LNCaP clone FGC (cell line): ENCODE measurements at regions not wholly inside any gene's neighbourhood (a gene's known extent, or its start where the extent isn't known, plus 50 kb on each side); places are given as distances from the start of the nearest gene placed in this dataset.

ENCODE experiments used
- DNase-seq: peaks from one replicate; pipeline ENCODE4 v3.0.0-alpha.2; 2011; ENCODE audit warnings: low read depth
- H3K4me3 ChIP-seq: 2 replicates; pipeline ENCODE4 v1.5.1; 2011; ENCODE audit warnings: mild to moderate bottlenecking, low read depth, low read length, control low read depth
- TF ChIP-seq, protein P1 (sequence below): IDR thresholded peaks from 2 replicates; pipeline ENCODE4 v1.5.1; 2012; ENCODE audit warnings: mild to moderate bottlenecking; ENCODE audit not compliant: control insufficient read depth, insufficient read depth; ENCODE audit errors: extremely low read depth

DNA sequence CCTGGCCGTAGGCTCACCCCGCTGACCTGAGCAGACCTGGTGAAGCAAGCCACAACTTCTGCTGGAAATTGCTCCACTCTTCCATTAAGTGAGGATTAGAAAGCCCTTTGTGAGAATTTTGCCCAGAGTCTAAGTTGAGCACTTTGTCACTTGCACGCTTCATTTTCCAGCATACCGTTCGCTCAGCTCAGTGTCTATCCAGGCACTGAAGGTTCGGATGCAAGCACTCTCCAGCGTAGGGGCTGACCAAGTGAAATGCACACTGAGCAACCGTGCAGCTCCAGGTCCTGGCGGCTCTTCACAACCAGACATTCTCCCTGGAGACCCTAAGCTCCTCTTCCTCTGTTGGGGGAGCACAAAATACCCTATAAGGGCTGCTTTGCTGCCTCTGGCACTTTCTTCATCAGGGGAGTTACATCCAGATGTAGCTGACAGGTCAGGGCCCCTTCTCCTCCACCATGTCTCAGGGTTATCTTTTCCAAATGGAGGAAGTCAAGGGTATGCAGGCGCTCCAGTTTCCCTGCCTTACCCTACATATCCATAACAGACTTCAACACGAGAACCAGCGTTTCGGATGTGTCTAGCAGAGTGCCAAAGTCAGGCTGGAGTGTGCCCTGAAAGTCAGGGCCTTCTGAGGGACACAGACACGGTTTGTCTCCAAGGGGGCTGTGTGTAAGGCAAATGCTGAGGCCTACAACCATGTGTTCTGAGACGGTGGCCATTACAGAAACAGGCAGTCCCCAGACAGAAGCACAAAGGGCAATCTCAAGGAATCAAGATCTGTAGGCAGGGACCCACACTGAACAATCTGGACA is 146.7 kb upstream of the AFDN start:
- no peak for DNase-seq
- H3K4me3 ChIP-seq: no peak overlapping the region
- TF ChIP-seq, protein P1, sequence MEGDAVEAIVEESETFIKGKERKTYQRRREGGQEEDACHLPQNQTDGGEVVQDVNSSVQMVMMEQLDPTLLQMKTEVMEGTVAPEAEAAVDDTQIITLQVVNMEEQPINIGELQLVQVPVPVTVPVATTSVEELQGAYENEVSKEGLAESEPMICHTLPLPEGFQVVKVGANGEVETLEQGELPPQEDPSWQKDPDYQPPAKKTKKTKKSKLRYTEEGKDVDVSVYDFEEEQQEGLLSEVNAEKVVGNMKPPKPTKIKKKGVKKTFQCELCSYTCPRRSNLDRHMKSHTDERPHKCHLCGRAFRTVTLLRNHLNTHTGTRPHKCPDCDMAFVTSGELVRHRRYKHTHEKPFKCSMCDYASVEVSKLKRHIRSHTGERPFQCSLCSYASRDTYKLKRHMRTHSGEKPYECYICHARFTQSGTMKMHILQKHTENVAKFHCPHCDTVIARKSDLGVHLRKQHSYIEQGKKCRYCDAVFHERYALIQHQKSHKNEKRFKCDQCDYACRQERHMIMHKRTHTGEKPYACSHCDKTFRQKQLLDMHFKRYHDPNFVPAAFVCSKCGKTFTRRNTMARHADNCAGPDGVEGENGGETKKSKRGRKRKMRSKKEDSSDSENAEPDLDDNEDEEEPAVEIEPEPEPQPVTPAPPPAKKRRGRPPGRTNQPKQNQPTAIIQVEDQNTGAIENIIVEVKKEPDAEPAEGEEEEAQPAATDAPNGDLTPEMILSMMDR: no peak

DNA sequence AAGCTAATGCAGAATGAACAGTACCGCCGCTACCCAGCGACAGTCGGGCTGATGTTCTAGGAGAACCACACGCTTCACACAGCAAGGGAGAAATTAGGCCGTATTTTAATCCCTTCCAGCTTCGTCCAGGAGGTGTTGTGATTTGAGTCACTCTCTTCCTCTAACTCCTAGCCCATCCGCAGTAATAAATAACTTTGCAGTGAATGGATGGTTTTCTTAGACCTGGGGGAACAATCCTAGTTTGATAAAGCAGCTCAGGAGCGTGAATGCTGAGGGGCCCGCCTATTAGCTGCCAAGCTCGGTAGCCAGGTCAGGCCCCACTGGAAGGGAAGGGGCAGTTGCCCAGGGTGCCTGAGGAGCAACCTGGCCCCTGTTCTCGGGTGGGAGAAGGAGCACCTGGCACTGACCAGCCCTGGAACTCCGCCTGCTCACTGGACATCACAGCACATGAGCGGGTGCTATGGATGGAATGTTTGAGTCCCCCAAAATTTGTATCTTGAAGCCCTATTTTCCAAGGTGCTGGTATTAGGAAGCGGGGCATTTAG is 146.0 kb upstream of the AFDN start:
- no peak for DNase-seq
- no peak overlapping the region for H3K4me3 ChIP-seq
- TF ChIP-seq, protein P1: no peak

DNA sequence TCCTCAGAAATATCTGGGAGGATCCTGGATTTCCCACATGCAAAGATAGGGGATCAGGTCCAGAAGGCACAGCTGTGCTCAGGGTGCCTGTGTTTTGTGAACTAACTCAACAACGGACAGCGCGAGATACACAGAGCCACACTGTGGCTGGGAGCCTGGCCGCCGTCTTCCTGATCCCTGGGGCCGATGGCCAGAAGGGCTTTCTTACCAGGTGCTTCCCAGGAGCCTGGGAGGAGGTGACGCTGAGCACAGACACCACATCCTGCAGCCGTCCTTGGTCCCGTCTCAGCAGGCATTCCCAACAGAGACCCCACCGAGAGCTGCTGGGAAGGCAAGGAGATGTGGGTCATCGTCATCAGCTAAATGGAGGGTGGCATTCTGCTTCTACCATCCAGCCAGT is 144.6 kb upstream of the AFDN start:
- TF ChIP-seq, protein P1: no peak
- no peak for DNase-seq
- H3K4me3 ChIP-seq: no peak overlapping the region

DNA sequence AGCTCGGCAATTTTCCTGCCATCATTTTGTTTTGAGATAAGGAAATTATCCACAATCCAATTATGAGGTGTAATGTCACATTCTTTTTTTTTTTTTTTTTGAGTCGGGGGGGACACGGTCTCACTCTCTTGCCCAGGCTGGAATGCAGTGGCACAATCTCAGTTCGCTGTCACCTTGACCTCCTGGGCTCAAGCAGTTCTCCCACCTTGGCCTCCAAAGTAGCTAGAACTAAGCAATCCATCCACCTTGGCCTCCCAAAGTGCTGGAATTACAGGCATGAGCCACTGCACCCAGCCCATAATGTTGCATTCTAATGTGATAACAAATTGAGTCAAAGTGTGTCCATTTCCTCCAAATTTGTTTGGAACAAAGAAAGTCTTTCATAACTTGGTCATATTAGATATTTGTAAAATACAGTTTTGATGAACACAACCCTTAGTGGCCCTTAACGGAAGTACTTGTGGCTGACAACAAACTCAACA is 144.1 kb upstream of the AFDN start:
- TF ChIP-seq, protein P1: no peak
- no peak overlapping the region for H3K4me3 ChIP-seq
- no peak for DNase-seq

DNA sequence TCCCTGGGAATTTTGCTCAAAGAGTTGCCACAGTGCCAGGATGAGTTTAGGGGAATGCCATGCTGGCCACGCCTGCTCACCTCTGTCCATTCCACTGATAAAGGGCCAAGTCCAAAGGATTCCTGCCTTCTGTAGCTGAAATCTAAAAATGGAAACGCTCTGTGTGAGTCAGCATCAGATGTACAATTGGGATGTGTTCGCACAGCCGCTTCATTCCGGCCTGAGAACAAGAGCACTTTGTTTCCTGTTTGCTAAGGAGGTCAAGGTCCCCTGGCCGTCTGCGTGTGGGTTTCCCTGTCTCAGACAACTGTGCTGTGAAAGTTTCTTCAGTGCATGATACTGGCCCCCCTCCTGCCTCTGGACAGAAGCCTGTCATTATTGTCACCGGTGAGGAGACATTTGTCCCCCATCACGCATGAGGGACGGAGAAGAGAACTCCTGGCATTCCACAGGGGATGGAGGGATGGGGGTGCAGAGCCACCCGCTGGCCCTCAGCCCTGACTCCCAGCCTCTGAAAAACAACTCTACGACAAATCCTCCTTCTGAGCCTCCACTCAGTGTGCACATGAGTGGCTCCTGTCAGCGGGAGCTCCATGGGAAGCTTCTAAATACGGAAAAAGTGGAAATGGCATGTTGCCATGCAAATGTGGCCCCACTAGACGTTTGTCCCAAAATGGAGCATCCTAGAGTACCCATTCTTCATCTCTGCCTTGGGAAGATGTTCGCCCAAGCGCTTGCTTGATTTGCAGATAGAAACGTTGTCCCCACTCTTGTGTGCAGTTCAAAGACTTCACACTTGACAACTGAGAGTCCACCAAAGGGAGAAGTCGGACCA is 143.5 kb upstream of the AFDN start:
- H3K4me3 ChIP-seq: no peak overlapping the region
- TF ChIP-seq, protein P1: no peak
- no peak for DNase-seq

DNA sequence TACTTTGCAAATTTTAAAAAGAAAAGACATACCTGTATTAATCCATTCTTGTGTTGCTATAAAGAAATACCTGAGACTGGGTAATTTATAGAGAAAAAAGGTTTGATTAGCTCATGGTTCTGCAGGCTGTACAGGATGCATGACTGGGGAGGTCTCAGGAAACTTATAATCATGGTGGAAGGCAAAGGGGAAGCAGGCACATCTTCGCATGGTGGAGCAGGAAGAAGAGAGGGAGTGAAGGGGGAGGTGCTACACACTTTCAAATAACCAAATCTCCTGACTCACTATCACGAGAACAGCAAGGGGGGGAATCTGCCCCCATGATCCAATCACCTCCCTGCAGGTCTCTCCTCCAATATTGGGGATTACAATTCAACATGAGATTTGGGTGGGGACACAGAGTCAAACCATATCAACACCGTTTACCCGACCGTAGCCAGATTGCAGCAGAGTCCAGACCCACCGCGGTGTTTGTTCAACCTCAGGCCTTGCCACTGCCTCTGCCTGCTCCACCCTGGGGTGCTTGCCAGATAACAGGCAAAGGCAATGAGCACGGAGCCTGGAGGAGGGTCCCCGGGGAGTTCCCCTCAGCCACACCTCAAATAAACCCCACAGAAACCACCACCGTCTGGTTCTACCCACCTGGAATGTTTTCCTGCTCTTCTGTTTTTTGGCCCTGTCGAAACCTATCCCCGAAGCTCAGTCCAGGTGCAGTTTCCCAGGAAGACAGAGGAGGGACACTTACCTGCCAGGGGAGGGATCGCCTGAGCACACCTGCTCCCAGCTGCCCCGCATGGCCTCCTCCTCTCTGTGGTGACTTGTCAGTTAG is 142.2 kb upstream of the AFDN start:
- no peak overlapping the region for H3K4me3 ChIP-seq
- no peak for DNase-seq
- TF ChIP-seq, protein P1: no peak
